ENCODE measurements at regions not wholly inside any gene's neighbourhood (a gene's known extent, or its start where the extent isn't known, plus 50 kb on each side); places are given as distances from the start of the nearest gene placed in this dataset.

- H3K4me1 ChIP-seq (ENCODE audit: control insufficient read depth in 1 of 2, insufficient read depth in 1 of 2, low read depth in 1 of 2, low read length in 1 of 2): peaks cover 24 to 26% of the 10 kb centered on the region in 2 experiments
- no peak for TF ChIP-seq CTCF (IDR thresholded peaks at IDR 0.05)
- H3K36me3 ChIP-seq: no peaks in the 10 kb centered on the region
- H3K4me3 ChIP-seq (ENCODE audit: low read depth in 1 of 2, low read length in 1 of 2): peak overlapping the region in 1 of 2 experiments; percentile 1
- H3K27ac ChIP-seq: peak overlapping the region; percentile 75
- no peaks in the 10 kb centered on the region for H3K27me3 ChIP-seq
- H3K9me3 ChIP-seq: no peaks in the 10 kb centered on the region
These were observed 207.8 kb upstream of the MAP3K1 start for GRCh38 chr5:56607551-56607950.

GRCh38 chr5:56607074-56607473, 208.3 kb upstream of the MAP3K1 start:
- Histone ChIP-seq H3K4me3 (ENCODE audit: low read depth in 1 of 2, low read length in 1 of 2) (no peak overlapping the region), H3K27ac (peak overlapping the region; percentile 75), H3K9me3 (no peaks in the 10 kb centered on the region), H3K27me3 (no peaks in the 10 kb centered on the region), H3K4me1 (ENCODE audit: control insufficient read depth in 1 of 2, insufficient read depth in 1 of 2, low read depth in 1 of 2, low read length in 1 of 2) (peaks cover 20 to 21% of the 10 kb centered on the region in 2 experiments), H3K36me3 (no peaks in the 10 kb centered on the region)
- TF ChIP-seq CTCF (IDR thresholded peaks at IDR 0.05): no peak

GRCh38 chr5:56606192-56606591, 209.2 kb upstream of the MAP3K1 start:
- Histone ChIP-seq H3K36me3 (no peaks in the 10 kb centered on the region), H3K9me3 (no peaks in the 10 kb centered on the region), H3K4me3 (ENCODE audit: low read depth in 1 of 2, low read length in 1 of 2) (no peak overlapping the region), H3K27me3 (no peaks in the 10 kb centered on the region), H3K4me1 (ENCODE audit: control insufficient read depth in 1 of 2, insufficient read depth in 1 of 2, low read depth in 1 of 2, low read length in 1 of 2) (peaks cover 20 to 21% of the 10 kb centered on the region in 2 experiments), H3K27ac (no peak overlapping the region)
- TF ChIP-seq CTCF (IDR thresholded peaks at IDR 0.05): no peak

GRCh38 chr5:56605231-56605630, 210.1 kb upstream of the MAP3K1 start:
- H3K27me3 ChIP-seq: no peaks in the 10 kb centered on the region
- H3K9me3 ChIP-seq: no peaks in the 10 kb centered on the region
- peaks cover 20 to 21% of the 10 kb centered on the region in 2 experiments for H3K4me1 ChIP-seq (ENCODE audit: control insufficient read depth in 1 of 2, insufficient read depth in 1 of 2, low read depth in 1 of 2, low read length in 1 of 2)
- no peaks in the 10 kb centered on the region for H3K36me3 ChIP-seq
- H3K4me3 ChIP-seq (ENCODE audit: low read depth in 1 of 2, low read length in 1 of 2): no peak overlapping the region
- TF ChIP-seq CTCF (IDR thresholded peaks at IDR 0.05): no peak
- no peak overlapping the region for H3K27ac ChIP-seq

- H3K4me1 ChIP-seq (ENCODE audit: control insufficient read depth in 1 of 2, insufficient read depth in 1 of 2, low read depth in 1 of 2, low read length in 1 of 2): no peaks in the 10 kb centered on the region
- no peak for TF ChIP-seq CTCF (IDR thresholded peaks at IDR 0.05)
These were observed 213.7 kb upstream of the MAP3K1 start for GRCh38 chr5:56601641-56602071.

GRCh38 chr5:56598941-56599340, 216.4 kb upstream of the MAP3K1 start:
- no peaks in the 10 kb centered on the region for H3K36me3 ChIP-seq
- H3K4me3 ChIP-seq (ENCODE audit: low read depth in 1 of 2, low read length in 1 of 2): no peak overlapping the region
- H3K27me3 ChIP-seq: no peaks in the 10 kb centered on the region
- H3K9me3 ChIP-seq: no peaks in the 10 kb centered on the region
- TF ChIP-seq CTCF (IDR thresholded peaks at IDR 0.05): no peak
- H3K4me1 ChIP-seq (ENCODE audit: control insufficient read depth in 1 of 2, insufficient read depth in 1 of 2, low read depth in 1 of 2, low read length in 1 of 2): no peaks in the 10 kb centered on the region
- H3K27ac ChIP-seq: no peak overlapping the region

More at GRCh38 chr5:56601641-56602071, 213.7 kb upstream of the MAP3K1 start:
- H3K4me3 ChIP-seq (ENCODE audit: low read depth in 1 of 2, low read length in 1 of 2): no peak overlapping the region
- H3K36me3 ChIP-seq: no peaks in the 10 kb centered on the region
- H3K27ac ChIP-seq: no peak overlapping the region
- no peaks in the 10 kb centered on the region for H3K27me3 ChIP-seq
- no peaks in the 10 kb centered on the region for H3K9me3 ChIP-seq

Measured in neutrophil (primary cell).